Fibroblast of villous mesenchyme (primary cell): ENCODE measurements at regions not wholly inside any gene's neighbourhood (a gene's known extent, or its start where the extent isn't known, plus 50 kb on each side); places are given as distances from the start of the nearest gene placed in this dataset.

Experiments used
- DNase-seq: peaks from one replicate; pipeline ENCODE4 v3.0.0-alpha.2; 2010; ENCODE audit warnings: low read depth
- H3K4me3 ChIP-seq: 2 replicates; pipeline ENCODE4 v1.5.1; 2011; ENCODE audit warnings: low read depth, mild to moderate bottlenecking, low read length
- CTCF ChIP-seq: IDR thresholded peaks from 2 replicates; pipeline ENCODE4 v1.5.1; 2012; ENCODE audit warnings: low read depth, mild to moderate bottlenecking, low read length; ENCODE audit not compliant: insufficient read depth

GRCh38 chr14:65302571-65303189 is 109.8 kb upstream of the FUT8 start:
- no peak overlapping the region for H3K4me3 ChIP-seq
- no peak for TF ChIP-seq CTCF
- no peak for DNase-seq

- no peak overlapping the region for H3K4me3 ChIP-seq
- no peak for DNase-seq
- TF ChIP-seq CTCF: no peak
Observed at GRCh38 chr14:65303190-65303898, 109.2 kb upstream of the FUT8 start.

GRCh38 chr14:65303899-65304222 is 108.7 kb upstream of the FUT8 start:
- TF ChIP-seq CTCF: no peak
- H3K4me3 ChIP-seq: no peak overlapping the region
- no peak for DNase-seq

- no peak for TF ChIP-seq CTCF
Observed at GRCh38 chr14:65304239-65304638, 108.3 kb upstream of the FUT8 start.

GRCh38 chr14:65304963-65305362 is 107.6 kb upstream of the FUT8 start:
- DNase-seq: no peak
- no peak for TF ChIP-seq CTCF
- H3K4me3 ChIP-seq: no peak overlapping the region

More at GRCh38 chr14:65304239-65304638, 108.3 kb upstream of the FUT8 start:
- no peak for DNase-seq
- H3K4me3 ChIP-seq: no peak overlapping the region

GRCh38 chr14:65308536-65308935 is 104.0 kb upstream of the FUT8 start:
- no peak for TF ChIP-seq CTCF
- no peak for DNase-seq
- no peak overlapping the region for H3K4me3 ChIP-seq

GRCh38 chr14:65310568-65310967 is 102.0 kb upstream of the FUT8 start:
- DNase-seq: no peak
- no peak overlapping the region for H3K4me3 ChIP-seq
- TF ChIP-seq CTCF: no peak
